IPS-NIHi7 (cell line): ENCODE measurements at regions not wholly inside any gene's neighbourhood (a gene's known extent, or its start where the extent isn't known, plus 50 kb on each side); places are given as distances from the start of the nearest gene placed in this dataset.
"Not testable (repeated sequence)": the region's sequence is repeated elsewhere in the genome, so short reads cannot be mapped to it uniquely, and the experiment has no call there.

Experiments
- DNase-seq: peaks from one replicate; pipeline ENCODE4 v3.0.0; 2012; ENCODE audit warnings: mixed read lengths; ENCODE audit errors: extremely low spot score

- DNase-seq, result peak; percentile 11
Observed at GRCh38 chr13:86425170-86425815, 626.1 kb upstream of the SLITRK6 start.

GRCh38 chr13:86426437-86426836 is 627.2 kb upstream of the SLITRK6 start:
- no peak for DNase-seq

GRCh38 chr13:86429756-86430155 is 630.5 kb upstream of the SLITRK6 start:
- no peak for DNase-seq

GRCh38 chr13:86438034-86438433 is 638.8 kb upstream of the SLITRK6 start:
- no peak for DNase-seq

GRCh38 chr13:86445206-86445605 is 646.0 kb upstream of the SLITRK6 start:
- no peak for DNase-seq

GRCh38 chr13:86445672-86446071 is 646.5 kb upstream of the SLITRK6 start:
- no peak for DNase-seq

- DNase-seq, result peak; percentile 72
Observed at GRCh38 chr13:86446311-86446710, 647.1 kb upstream of the SLITRK6 start.

GRCh38 chr13:86447479-86447878 is 648.3 kb upstream of the SLITRK6 start:
- DNase-seq, result peak; percentile 26

- DNase-seq, result no peak
Observed at GRCh38 chr13:86462011-86462410, 662.8 kb upstream of the SLITRK6 start.

- DNase-seq, result no peak
Observed at GRCh38 chr13:86464193-86464592, 665.0 kb upstream of the SLITRK6 start.

- no peak for DNase-seq
Observed at GRCh38 chr13:86474971-86475370, 675.8 kb upstream of the SLITRK6 start.

GRCh38 chr13:86476656-86477055 is 677.4 kb upstream of the SLITRK6 start:
- no peak for DNase-seq

- DNase-seq, result no peak
Observed at GRCh38 chr13:86486582-86486981, 687.4 kb upstream of the SLITRK6 start.

- DNase-seq, result no peak
Observed at GRCh38 chr13:86491121-86491520, 691.9 kb upstream of the SLITRK6 start.

GRCh38 chr13:86501931-86502330 is 702.7 kb upstream of the SLITRK6 start:
- not testable (repeated sequence) for DNase-seq

GRCh38 chr13:86510792-86511191 is 711.6 kb upstream of the SLITRK6 start:
- no peak for DNase-seq

- DNase-seq, result no peak
Observed at GRCh38 chr13:86541461-86541860, 742.2 kb upstream of the SLITRK6 start.

- DNase-seq, result no peak
Observed at GRCh38 chr13:86554066-86554465, 754.8 kb upstream of the SLITRK6 start.

GRCh38 chr13:86559901-86560300 is 760.7 kb upstream of the SLITRK6 start:
- no peak for DNase-seq

GRCh38 chr13:86562866-86563265 is 763.6 kb upstream of the SLITRK6 start:
- DNase-seq, result no peak

GRCh38 chr13:86563308-86563707 is 764.1 kb upstream of the SLITRK6 start:
- no peak for DNase-seq

- peak; percentile 16 for DNase-seq
Observed at GRCh38 chr13:86567119-86567518, 767.9 kb upstream of the SLITRK6 start.

GRCh38 chr13:86569119-86569518 is 769.9 kb upstream of the SLITRK6 start:
- DNase-seq, result no peak

- DNase-seq, result no peak
Observed at GRCh38 chr13:86569974-86570373, 770.8 kb upstream of the SLITRK6 start.
